ENCODE measurements at regions not wholly inside any gene's neighbourhood (a gene's known extent, or its start where the extent isn't known, plus 50 kb on each side); places are given as distances from the start of the nearest gene placed in this dataset.

DNA sequence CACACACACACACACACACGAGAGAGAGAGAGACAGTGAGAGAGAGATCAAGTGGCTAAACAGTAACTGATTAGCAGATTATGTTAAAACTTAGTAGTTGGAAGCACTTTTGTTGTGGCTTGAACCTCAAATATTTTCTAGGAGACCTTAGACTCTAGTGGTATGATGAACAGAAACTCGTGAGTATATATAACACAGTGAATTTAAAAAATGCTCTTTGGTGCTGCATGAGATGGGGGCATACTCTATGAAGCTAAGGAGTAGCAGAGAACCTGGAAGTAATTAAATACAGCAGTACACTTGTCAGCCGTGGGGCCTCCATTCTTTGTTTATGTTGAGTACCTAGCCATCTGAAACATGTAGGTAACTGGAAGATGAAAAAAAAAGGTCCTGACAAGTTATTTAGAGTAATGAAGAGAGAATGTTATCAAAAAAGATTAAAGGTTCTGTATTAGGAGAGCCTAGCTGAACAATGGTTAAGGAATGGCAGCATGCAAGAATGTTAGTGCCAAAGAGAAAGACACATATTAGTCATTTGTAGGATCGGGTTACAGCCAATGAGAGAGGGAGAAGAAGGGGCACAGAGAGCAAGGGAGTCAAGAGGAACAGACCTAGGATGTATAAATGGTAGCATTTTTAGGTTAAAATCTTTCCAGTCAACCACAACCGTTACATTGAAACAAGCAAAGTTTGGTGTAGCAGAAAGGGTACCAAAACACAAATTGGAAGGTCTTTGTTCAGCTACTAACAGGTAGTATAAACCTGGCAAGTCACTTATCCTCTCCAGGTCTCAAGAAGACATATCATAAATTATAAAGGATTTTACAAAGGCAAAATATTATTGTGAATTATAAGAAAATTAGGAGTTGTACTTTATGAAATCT lies 316.7 kb upstream of the DIPK2B start:
- TF ChIP-seq, protein P1, sequence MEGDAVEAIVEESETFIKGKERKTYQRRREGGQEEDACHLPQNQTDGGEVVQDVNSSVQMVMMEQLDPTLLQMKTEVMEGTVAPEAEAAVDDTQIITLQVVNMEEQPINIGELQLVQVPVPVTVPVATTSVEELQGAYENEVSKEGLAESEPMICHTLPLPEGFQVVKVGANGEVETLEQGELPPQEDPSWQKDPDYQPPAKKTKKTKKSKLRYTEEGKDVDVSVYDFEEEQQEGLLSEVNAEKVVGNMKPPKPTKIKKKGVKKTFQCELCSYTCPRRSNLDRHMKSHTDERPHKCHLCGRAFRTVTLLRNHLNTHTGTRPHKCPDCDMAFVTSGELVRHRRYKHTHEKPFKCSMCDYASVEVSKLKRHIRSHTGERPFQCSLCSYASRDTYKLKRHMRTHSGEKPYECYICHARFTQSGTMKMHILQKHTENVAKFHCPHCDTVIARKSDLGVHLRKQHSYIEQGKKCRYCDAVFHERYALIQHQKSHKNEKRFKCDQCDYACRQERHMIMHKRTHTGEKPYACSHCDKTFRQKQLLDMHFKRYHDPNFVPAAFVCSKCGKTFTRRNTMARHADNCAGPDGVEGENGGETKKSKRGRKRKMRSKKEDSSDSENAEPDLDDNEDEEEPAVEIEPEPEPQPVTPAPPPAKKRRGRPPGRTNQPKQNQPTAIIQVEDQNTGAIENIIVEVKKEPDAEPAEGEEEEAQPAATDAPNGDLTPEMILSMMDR (IDR thresholded peaks at IDR 0.05): no peak
- TF ChIP-seq EZH2phosphoT487 (IDR thresholded peaks at IDR 0.05) (no peak), EZH2 (IDR thresholded peaks at IDR 0.05) (no peak)

Measured in neural progenitor cell (in vitro differentiated cells).